ENCODE measurements at regions not wholly inside any gene's neighbourhood (a gene's known extent, or its start where the extent isn't known, plus 50 kb on each side); places are given as distances from the start of the nearest gene placed in this dataset.

DNA sequence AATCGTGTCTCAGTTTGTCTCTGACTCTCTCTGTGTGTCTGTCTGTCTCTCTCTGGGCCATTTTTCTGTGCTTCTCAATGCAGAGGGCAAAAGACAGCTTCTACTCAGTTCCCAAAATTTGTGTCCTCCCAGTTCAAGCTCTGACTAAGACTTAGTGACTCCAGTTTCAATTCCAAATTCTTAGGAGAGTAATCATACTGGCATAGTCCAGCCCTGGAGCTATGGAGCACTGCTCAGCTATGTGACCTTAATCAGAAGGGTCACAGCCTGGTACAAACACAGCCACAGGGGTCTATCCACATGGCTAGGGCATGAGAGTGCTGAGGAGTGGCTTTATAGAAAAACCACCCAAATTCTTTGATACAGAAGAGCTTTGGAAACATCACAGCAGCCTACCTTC is 91.9 kb downstream of the FOXF2 start:
- Histone ChIP-seq H3K9ac (ENCODE audit: low read depth in 1 of 2, low read length in 2 of 2) (no peak overlapping the region), H3K9me3 (ENCODE audit: control insufficient read depth in 1 of 2, low read length in 2 of 2) (no peaks in the 10 kb centered on the region), H3K4me3 (ENCODE audit: low read depth in 1 of 2, low read length in 2 of 2) (no peak overlapping the region), H3K27me3 (ENCODE audit: control insufficient read depth in 1 of 2, insufficient read depth in 2 of 2, low read length in 2 of 2) (no peaks in the 10 kb centered on the region), H3K36me3 (ENCODE audit: control insufficient read depth in 1 of 2, insufficient read depth in 2 of 2, low read length in 2 of 2) (no peaks in the 10 kb centered on the region), H3K4me1 (ENCODE audit: control insufficient read depth in 1 of 2, insufficient read depth in 2 of 2, low read length in 2 of 2) (no peaks in the 10 kb centered on the region), H3K27ac (ENCODE audit: low read depth, low read length) (no peak overlapping the region)

DNA sequence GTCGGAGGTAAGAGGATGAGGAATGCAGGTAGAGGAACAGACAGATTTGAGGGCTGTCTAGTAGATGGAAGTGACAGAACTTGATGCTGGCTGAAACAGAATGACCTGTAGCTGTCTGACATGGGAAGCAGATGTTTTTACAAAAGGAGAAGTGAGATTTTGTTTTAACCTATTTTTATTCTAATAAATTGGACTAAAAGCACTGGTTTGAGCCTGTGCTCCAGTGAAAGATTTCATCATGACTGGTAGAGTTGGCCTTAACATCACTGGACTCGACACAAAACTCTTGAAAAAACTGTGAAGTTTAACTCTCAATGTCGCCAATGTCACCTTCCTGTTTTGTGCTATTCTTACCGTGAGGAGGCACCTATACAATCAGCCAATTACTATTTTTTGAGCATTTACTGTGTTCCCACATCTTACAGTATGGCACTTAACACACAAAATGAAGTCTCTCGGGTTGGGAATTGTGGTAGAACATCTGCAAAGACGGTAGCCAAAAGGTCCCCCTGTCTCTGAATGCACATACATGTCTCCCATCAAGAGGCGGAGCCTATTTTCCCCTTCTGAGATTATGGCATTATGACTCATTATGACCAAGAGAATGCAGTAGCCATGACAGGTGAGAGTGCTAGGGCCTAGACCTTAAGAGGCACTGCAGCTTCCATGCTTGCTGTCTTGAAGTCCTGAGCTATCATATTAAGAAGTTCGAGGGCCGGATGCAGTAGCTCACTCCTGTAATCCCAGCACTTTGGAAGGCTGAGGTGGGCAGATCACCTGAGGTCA is 93.2 kb downstream of the FOXF2 start:
- Histone ChIP-seq H3K9ac (ENCODE audit: low read depth in 1 of 2, low read length in 2 of 2) (no peak overlapping the region), H3K9me3 (ENCODE audit: control insufficient read depth in 1 of 2, low read length in 2 of 2) (no peaks in the 10 kb centered on the region), H3K4me3 (ENCODE audit: low read depth in 1 of 2, low read length in 2 of 2) (no peak overlapping the region), H3K27ac (ENCODE audit: low read depth, low read length) (no peak overlapping the region), H3K27me3 (ENCODE audit: control insufficient read depth in 1 of 2, insufficient read depth in 2 of 2, low read length in 2 of 2) (no peaks in the 10 kb centered on the region), H3K4me1 (ENCODE audit: control insufficient read depth in 1 of 2, insufficient read depth in 2 of 2, low read length in 2 of 2) (no peaks in the 10 kb centered on the region), H3K36me3 (ENCODE audit: control insufficient read depth in 1 of 2, insufficient read depth in 2 of 2, low read length in 2 of 2) (no peaks in the 10 kb centered on the region)

DNA sequence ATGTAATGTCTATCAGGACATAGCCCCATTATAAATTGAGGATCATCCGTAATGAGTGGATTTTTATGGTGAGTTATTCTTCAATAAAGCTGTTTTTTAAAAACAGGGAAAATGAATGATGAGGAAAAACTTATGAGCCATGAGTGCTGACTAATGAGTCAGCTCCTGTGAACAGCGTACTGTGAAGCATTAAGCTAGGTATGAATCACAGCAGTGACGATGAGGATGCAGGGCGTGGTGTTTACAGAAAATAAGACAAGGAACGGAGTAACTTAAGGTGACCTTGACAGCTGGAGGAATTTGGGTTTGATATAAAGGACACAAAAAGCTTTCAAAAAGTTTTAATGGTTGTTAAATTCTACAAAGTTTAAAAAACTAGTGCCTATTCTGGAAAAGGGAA is 96.3 kb downstream of the FOXF2 start:
- no peak overlapping the region for H3K9ac ChIP-seq (ENCODE audit: low read depth in 1 of 2, low read length in 2 of 2)
- no peak overlapping the region for H3K4me3 ChIP-seq (ENCODE audit: low read depth in 1 of 2, low read length in 2 of 2)
- H3K9me3 ChIP-seq (ENCODE audit: control insufficient read depth in 1 of 2, low read length in 2 of 2) = no peaks in the 10 kb centered on the region
- no peaks in the 10 kb centered on the region for H3K36me3 ChIP-seq (ENCODE audit: control insufficient read depth in 1 of 2, insufficient read depth in 2 of 2, low read length in 2 of 2)
- no peak overlapping the region for H3K27ac ChIP-seq (ENCODE audit: low read depth, low read length)
- no peaks in the 10 kb centered on the region for H3K4me1 ChIP-seq (ENCODE audit: control insufficient read depth in 1 of 2, insufficient read depth in 2 of 2, low read length in 2 of 2)
- no peaks in the 10 kb centered on the region for H3K27me3 ChIP-seq (ENCODE audit: control insufficient read depth in 1 of 2, insufficient read depth in 2 of 2, low read length in 2 of 2)

DNA sequence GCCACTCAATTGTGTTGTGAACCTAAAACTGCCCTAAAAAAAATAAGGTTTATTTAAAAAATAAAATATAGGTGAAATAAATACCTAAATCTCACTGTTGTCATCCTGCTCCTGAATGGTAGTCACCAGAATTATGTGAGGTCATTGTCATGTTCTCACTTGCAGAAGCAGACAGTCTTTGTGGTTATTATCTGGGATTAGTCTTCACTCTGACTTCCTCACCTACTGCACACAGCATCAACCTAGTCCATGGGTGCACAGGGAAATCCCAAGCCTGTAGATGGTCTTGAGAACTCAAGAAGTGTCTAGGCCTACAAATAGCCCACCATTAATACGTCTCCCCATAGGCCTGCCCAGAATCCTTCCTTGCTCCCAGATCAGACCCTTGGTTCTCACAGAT is 97.0 kb downstream of the FOXF2 start:
- Histone ChIP-seq H3K9ac (ENCODE audit: low read depth in 1 of 2, low read length in 2 of 2) (no peak overlapping the region), H3K27ac (ENCODE audit: low read depth, low read length) (no peak overlapping the region), H3K4me3 (ENCODE audit: low read depth in 1 of 2, low read length in 2 of 2) (no peak overlapping the region)

DNA sequence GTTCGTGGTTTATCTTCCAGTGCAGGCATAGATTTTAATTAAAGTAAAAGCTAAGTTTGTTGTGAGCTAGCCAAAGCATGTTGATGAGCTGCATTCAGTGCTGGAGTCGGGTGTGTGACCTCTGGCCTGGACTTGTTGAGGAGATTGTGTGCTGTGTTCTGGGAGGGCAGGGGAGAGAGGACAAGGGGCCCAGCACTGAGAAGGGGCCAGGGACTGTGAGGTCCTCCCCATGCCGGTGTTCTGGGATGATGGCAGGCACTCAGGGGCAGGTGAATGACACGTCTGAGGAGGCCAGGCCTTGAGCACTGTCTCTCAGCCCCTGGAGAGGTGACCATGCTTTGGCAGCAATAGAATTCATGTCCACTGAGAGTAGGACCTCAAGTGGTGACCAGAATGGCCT is 97.9 kb downstream of the FOXF2 start:
- Histone ChIP-seq H3K27ac (ENCODE audit: low read depth, low read length) (no peak overlapping the region), H3K36me3 (ENCODE audit: control insufficient read depth in 1 of 2, insufficient read depth in 2 of 2, low read length in 2 of 2) (no peaks in the 10 kb centered on the region), H3K9ac (ENCODE audit: low read depth in 1 of 2, low read length in 2 of 2) (no peak overlapping the region), H3K4me1 (ENCODE audit: control insufficient read depth in 1 of 2, insufficient read depth in 2 of 2, low read length in 2 of 2) (no peaks in the 10 kb centered on the region), H3K27me3 (ENCODE audit: control insufficient read depth in 1 of 2, insufficient read depth in 2 of 2, low read length in 2 of 2) (no peaks in the 10 kb centered on the region), H3K4me3 (ENCODE audit: low read depth in 1 of 2, low read length in 2 of 2) (no peak overlapping the region), H3K9me3 (ENCODE audit: control insufficient read depth in 1 of 2, low read length in 2 of 2) (no peaks in the 10 kb centered on the region)

More for the DNA sequence above, 97.0 kb downstream of the FOXF2 start:
- Histone ChIP-seq H3K36me3 (ENCODE audit: control insufficient read depth in 1 of 2, insufficient read depth in 2 of 2, low read length in 2 of 2) (no peaks in the 10 kb centered on the region), H3K9me3 (ENCODE audit: control insufficient read depth in 1 of 2, low read length in 2 of 2) (no peaks in the 10 kb centered on the region), H3K4me1 (ENCODE audit: control insufficient read depth in 1 of 2, insufficient read depth in 2 of 2, low read length in 2 of 2) (no peaks in the 10 kb centered on the region), H3K27me3 (ENCODE audit: control insufficient read depth in 1 of 2, insufficient read depth in 2 of 2, low read length in 2 of 2) (no peaks in the 10 kb centered on the region)

DNA sequence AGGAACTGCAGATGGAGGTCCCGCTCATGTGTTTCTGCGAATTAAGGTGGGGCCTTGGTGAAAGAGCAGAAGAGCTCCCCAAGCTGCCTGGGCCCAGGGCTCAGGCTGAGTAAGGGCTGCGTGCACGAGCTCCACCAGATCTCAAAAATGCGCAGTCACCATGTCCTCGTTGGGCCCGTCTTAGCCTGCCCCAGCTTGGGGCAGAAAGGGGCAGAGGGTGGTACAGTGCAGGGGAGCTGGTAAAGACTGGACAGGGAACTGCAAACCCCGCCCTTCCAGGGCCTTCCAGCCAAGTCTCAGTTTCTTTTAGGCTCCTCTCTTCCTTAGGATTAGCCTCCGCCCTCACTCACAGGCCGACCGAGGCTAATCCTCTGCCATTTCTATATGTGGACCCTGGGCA is 101.6 kb downstream of the FOXF2 start:
- Histone ChIP-seq H3K27ac (ENCODE audit: low read depth, low read length) (no peak overlapping the region), H3K4me1 (ENCODE audit: control insufficient read depth in 1 of 2, insufficient read depth in 2 of 2, low read length in 2 of 2) (no peaks in the 10 kb centered on the region), H3K27me3 (ENCODE audit: control insufficient read depth in 1 of 2, insufficient read depth in 2 of 2, low read length in 2 of 2) (no peaks in the 10 kb centered on the region), H3K36me3 (ENCODE audit: control insufficient read depth in 1 of 2, insufficient read depth in 2 of 2, low read length in 2 of 2) (no peaks in the 10 kb centered on the region), H3K9me3 (ENCODE audit: control insufficient read depth in 1 of 2, low read length in 2 of 2) (peaks cover 0 to 3% of the 10 kb centered on the region in 2 donors), H3K9ac (ENCODE audit: low read depth in 1 of 2, low read length in 2 of 2) (no peak overlapping the region), H3K4me3 (ENCODE audit: low read depth in 1 of 2, low read length in 2 of 2) (no peak overlapping the region)

DNA sequence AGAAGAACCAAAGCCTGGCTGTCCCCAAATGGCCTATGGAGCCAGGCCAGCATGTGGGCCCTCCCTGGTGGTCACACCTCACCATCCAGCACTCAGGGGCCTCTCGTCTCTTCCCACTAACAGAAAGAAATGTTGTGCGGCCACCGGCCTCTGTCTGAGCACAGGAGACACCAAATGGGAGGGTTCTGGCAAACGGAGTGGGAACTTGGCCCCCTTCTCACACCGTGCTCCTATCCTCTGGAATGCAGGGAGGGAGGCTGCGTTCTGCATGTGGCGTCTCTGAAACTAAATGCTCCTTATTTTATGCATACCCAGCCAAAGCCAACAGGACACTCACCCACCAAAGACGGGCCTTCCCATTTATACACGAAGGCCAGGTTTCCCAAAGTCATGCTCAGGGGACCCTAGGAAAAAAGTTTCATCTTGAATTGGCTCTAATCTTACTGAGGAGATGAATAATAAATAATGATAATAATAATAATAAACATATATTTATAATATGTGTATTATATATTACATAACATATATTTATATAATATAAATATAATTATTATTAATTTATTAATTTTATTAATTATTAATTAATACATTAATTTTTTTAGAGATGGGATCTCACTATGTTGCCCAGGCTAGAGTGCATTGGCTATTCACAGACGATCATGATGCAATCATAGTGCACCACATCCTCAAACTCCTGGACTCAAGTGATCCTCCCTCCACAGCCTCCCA is 102.4 kb downstream of the FOXF2 start:
- H3K4me1 ChIP-seq (ENCODE audit: control insufficient read depth in 1 of 2, insufficient read depth in 2 of 2, low read length in 2 of 2) = no peaks in the 10 kb centered on the region
- no peak overlapping the region for H3K4me3 ChIP-seq (ENCODE audit: low read depth in 1 of 2, low read length in 2 of 2)
- no peaks in the 10 kb centered on the region for H3K36me3 ChIP-seq (ENCODE audit: control insufficient read depth in 1 of 2, insufficient read depth in 2 of 2, low read length in 2 of 2)
- H3K27ac ChIP-seq (ENCODE audit: low read depth, low read length) = no peak overlapping the region
- no peak overlapping the region for H3K9ac ChIP-seq (ENCODE audit: low read depth in 1 of 2, low read length in 2 of 2)
- no peaks in the 10 kb centered on the region for H3K27me3 ChIP-seq (ENCODE audit: control insufficient read depth in 1 of 2, insufficient read depth in 2 of 2, low read length in 2 of 2)
- H3K9me3 ChIP-seq (ENCODE audit: control insufficient read depth in 1 of 2, low read length in 2 of 2) = peaks cover 0 to 3% of the 10 kb centered on the region in 2 donors

DNA sequence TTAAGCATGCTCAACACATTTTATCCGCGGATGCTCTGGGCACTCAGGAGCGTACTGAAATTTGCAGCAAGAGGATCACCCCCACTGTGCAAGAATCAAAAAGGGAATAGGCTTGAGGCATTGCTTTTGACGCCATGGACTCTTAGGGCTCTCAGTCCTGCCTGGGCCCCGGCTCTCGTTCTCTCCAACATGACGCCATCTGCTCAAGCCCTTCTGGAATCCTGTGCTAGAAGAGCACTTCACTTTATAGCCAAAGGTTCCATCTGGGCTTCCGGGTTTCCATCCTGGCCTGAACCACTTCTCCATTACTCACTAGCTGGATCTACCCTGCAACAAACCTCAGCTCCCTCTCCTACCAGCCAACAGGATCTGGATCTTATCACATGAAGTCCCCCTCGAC is 105.3 kb downstream of the FOXF2 start:
- no peak overlapping the region for H3K27ac ChIP-seq (ENCODE audit: low read depth, low read length)
- H3K4me1 ChIP-seq (ENCODE audit: control insufficient read depth in 1 of 2, insufficient read depth in 2 of 2, low read length in 2 of 2) = no peaks in the 10 kb centered on the region
- H3K9me3 ChIP-seq (ENCODE audit: control insufficient read depth in 1 of 2, low read length in 2 of 2) = peaks cover 0 to 3% of the 10 kb centered on the region in 2 donors
- H3K27me3 ChIP-seq (ENCODE audit: control insufficient read depth in 1 of 2, insufficient read depth in 2 of 2, low read length in 2 of 2) = no peaks in the 10 kb centered on the region
- no peak overlapping the region for H3K9ac ChIP-seq (ENCODE audit: low read depth in 1 of 2, low read length in 2 of 2)
- H3K36me3 ChIP-seq (ENCODE audit: control insufficient read depth in 1 of 2, insufficient read depth in 2 of 2, low read length in 2 of 2) = no peaks in the 10 kb centered on the region
- H3K4me3 ChIP-seq (ENCODE audit: low read depth in 1 of 2, low read length in 2 of 2) = no peak overlapping the region

DNA sequence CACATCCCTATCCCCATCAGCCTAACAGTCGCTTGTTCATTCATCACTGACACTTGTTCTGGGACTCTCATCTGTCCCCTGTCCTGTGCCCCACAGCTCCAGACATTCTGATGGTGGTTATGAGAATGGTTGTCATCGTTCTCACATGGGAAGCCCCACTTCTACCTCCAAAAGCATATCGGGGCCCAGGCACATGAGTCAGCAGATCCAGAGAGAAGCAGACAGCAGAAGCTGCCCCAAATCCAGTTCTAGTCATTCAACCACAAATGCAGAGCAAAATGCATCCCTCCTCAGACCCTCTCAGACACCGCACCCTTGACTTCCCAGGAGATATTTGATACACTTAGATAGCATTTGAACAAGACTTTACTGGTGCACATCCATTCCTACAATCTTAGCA is 106.0 kb downstream of the FOXF2 start:
- H3K9ac ChIP-seq (ENCODE audit: low read depth in 1 of 2, low read length in 2 of 2) = no peak overlapping the region
- no peak overlapping the region for H3K27ac ChIP-seq (ENCODE audit: low read depth, low read length)
- no peaks in the 10 kb centered on the region for H3K27me3 ChIP-seq (ENCODE audit: control insufficient read depth in 1 of 2, insufficient read depth in 2 of 2, low read length in 2 of 2)
- no peaks in the 10 kb centered on the region for H3K4me1 ChIP-seq (ENCODE audit: control insufficient read depth in 1 of 2, insufficient read depth in 2 of 2, low read length in 2 of 2)
- H3K4me3 ChIP-seq (ENCODE audit: low read depth in 1 of 2, low read length in 2 of 2) = no peak overlapping the region
- H3K9me3 ChIP-seq (ENCODE audit: control insufficient read depth in 1 of 2, low read length in 2 of 2) = peaks cover 0 to 3% of the 10 kb centered on the region in 2 donors
- H3K36me3 ChIP-seq (ENCODE audit: control insufficient read depth in 1 of 2, insufficient read depth in 2 of 2, low read length in 2 of 2) = no peaks in the 10 kb centered on the region

DNA sequence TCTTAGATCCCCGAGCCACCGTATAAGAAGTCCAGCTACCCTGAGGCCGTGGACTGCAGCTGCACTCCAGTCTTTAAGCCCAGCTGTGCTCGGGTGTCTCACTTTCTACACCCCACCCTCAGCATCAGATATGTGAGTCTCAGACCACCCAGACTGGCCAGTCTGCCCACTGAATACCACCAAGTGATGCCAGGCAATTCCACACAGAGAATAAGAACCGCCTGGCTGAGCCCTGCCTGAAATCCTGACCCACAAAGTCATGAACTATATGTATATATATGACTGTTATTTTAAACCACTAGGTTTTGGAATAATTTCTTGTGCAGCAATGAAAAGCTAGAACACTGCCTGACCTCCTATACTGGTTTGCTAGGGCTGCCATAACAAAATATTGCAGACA is 106.7 kb downstream of the FOXF2 start:
- Histone ChIP-seq H3K27me3 (ENCODE audit: control insufficient read depth in 1 of 2, insufficient read depth in 2 of 2, low read length in 2 of 2) (no peaks in the 10 kb centered on the region), H3K9ac (ENCODE audit: low read depth in 1 of 2, low read length in 2 of 2) (no peak overlapping the region), H3K4me3 (ENCODE audit: low read depth in 1 of 2, low read length in 2 of 2) (no peak overlapping the region), H3K4me1 (ENCODE audit: control insufficient read depth in 1 of 2, insufficient read depth in 2 of 2, low read length in 2 of 2) (no peaks in the 10 kb centered on the region), H3K27ac (ENCODE audit: low read depth, low read length) (no peak overlapping the region), H3K36me3 (ENCODE audit: control insufficient read depth in 1 of 2, insufficient read depth in 2 of 2, low read length in 2 of 2) (no peaks in the 10 kb centered on the region), H3K9me3 (ENCODE audit: control insufficient read depth in 1 of 2, low read length in 2 of 2) (peaks cover 0 to 3% of the 10 kb centered on the region in 2 donors)

All from duodenal mucosa (tissue), 2 donors.